Muscle layer of duodenum (tissue), 2 donors: ENCODE measurements at regions not wholly inside any gene's neighbourhood (a gene's known extent, or its start where the extent isn't known, plus 50 kb on each side); places are given as distances from the start of the nearest gene placed in this dataset.
"Not testable (repeated sequence)": the region's sequence is repeated elsewhere in the genome, so short reads cannot be mapped to it uniquely, and the experiment has no call there.

ENCODE experiments used
- H3K27ac ChIP-seq: one replicate; pipeline ENCODE4 v1.7.0; 2013; ENCODE audit warnings: mild to moderate bottlenecking, low read length
- H3K27me3 ChIP-seq: one replicate; pipeline ENCODE4 v1.7.0; 2013; ENCODE audit warnings: low read depth, mild to moderate bottlenecking, control low read depth, low read length
- H3K36me3 ChIP-seq, 2 donors: one replicate each; pipeline ENCODE4 v1.7.0; 2013; ENCODE audit warnings: low read length in 2 of 2, control low read depth in 1 of 2, mild to moderate bottlenecking in 1 of 2; ENCODE audit not compliant: insufficient read depth in 2 of 2, control insufficient read depth in 1 of 2
- H3K4me1 ChIP-seq, 2 donors: one replicate each; pipeline ENCODE4 v1.7.0; 2013; ENCODE audit warnings: low read length in 2 of 2, mild to moderate bottlenecking in 2 of 2, control low read depth in 1 of 2, moderate library complexity in 1 of 2; ENCODE audit not compliant: insufficient read depth in 2 of 2, control insufficient read depth in 1 of 2
- H3K4me3 ChIP-seq, 2 donors: one replicate each; pipeline ENCODE4 v1.7.0; 2013; ENCODE audit warnings: low read length in 2 of 2, low read depth in 1 of 2, mild to moderate bottlenecking in 1 of 2
- H3K9me3 ChIP-seq, 2 donors: one replicate each; pipeline ENCODE4 v1.7.0; 2013; ENCODE audit warnings: low read length in 2 of 2, control low read depth in 1 of 2, mild to moderate bottlenecking in 1 of 2; ENCODE audit not compliant: control insufficient read depth in 1 of 2
- donor health status: healthy.

DNA sequence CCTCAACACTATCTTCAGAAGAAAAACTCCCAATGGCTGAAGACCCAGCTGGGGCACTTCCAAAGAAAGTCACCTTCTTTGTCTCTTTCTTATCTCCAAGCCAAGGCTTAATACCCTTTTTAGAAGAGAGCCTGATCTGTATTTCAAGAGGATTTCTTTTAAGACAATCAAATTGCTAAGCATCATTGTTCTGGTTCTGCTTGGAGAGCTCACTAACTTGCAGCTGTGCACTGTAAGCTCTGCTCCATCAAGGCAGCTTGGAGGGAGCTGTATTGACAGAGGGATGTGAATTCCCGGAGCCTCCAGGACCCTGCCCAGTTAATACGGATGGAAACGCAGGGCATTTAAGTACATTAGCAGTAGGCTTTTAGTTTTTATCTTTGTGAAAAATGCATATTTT, 253.1 kb downstream of the TDRD15 start:
- Histone ChIP-seq H3K9me3 (no peaks in the 10 kb centered on the region), H3K27ac (no peak overlapping the region), H3K27me3 (no peaks in the 10 kb centered on the region), H3K4me3 (no peak overlapping the region), H3K4me1 (no peaks in the 10 kb centered on the region), H3K36me3 (no peaks in the 10 kb centered on the region)

DNA sequence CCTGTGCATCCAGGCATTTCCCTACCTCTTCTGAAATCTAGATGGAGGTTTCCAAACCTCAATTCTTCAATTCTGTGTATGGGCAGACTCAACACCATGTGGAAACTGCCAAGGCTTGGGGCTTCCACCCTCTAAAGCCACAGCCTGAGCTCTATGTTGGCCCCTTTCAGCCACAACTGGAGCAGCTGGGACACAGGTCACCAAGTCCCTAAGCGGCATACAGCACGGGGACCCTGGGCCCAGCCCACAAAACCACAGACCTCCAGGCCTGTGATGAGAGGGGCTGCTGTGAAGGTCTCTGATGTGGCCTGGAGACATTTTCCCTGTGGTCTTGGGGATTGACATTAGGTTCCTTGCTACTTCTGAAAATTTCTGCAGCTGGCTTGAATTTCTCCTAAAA, 255.4 kb downstream of the TDRD15 start:
- Histone ChIP-seq H3K4me3 (no peak overlapping the region), H3K4me1 (no peaks in the 10 kb centered on the region), H3K27ac (no peak overlapping the region), H3K36me3 (no peaks in the 10 kb centered on the region), H3K9me3 (no peaks in the 10 kb centered on the region), H3K27me3 (no peaks in the 10 kb centered on the region)

DNA sequence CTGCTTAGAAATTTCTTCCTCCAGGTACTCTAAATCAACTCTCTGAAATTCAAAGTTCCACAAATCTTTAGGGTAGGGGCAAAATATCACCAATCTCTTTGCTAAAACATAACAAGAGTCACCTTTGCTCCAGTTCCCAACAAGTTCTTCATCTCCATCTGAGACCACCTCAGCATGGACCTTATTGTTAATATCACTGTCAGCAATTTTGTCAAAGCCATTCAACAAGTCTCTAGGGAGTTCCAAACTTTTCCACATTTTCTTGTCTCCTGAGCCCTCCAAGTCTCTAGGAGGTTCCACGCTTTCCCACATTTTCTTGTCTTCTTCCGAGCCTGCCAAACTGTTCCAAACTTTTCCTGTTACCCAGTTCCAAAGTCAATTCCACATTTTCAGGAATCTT, 255.9 kb downstream of the TDRD15 start:
- H3K4me1 ChIP-seq, H3K27me3 ChIP-seq, H3K9me3 ChIP-seq, H3K4me3 ChIP-seq, H3K36me3 ChIP-seq, H3K27ac ChIP-seq: not testable (repeated sequence)

DNA sequence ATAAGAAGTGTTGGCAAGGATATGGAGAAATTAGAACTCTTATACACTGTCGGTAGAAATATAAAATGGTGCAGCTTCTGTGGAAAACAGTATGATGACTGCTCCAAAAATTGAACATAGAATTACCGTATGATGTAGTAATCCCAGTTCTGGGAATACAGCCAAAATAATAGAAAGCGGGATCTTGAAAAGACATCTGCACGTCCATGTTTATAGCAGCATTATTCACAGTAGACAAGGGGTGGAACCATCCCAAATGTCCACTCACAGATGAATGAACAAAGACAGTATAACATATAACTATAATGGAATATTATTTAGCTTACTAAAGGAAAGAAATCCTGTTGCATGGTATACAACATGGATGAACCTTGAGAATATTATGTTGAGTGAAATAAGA, 257.7 kb downstream of the TDRD15 start:
- no peaks in the 10 kb centered on the region for H3K4me1 ChIP-seq
- H3K27ac ChIP-seq: no peak overlapping the region
- no peak overlapping the region for H3K4me3 ChIP-seq
- no peaks in the 10 kb centered on the region for H3K9me3 ChIP-seq
- H3K36me3 ChIP-seq: no peaks in the 10 kb centered on the region
- no peaks in the 10 kb centered on the region for H3K27me3 ChIP-seq

DNA sequence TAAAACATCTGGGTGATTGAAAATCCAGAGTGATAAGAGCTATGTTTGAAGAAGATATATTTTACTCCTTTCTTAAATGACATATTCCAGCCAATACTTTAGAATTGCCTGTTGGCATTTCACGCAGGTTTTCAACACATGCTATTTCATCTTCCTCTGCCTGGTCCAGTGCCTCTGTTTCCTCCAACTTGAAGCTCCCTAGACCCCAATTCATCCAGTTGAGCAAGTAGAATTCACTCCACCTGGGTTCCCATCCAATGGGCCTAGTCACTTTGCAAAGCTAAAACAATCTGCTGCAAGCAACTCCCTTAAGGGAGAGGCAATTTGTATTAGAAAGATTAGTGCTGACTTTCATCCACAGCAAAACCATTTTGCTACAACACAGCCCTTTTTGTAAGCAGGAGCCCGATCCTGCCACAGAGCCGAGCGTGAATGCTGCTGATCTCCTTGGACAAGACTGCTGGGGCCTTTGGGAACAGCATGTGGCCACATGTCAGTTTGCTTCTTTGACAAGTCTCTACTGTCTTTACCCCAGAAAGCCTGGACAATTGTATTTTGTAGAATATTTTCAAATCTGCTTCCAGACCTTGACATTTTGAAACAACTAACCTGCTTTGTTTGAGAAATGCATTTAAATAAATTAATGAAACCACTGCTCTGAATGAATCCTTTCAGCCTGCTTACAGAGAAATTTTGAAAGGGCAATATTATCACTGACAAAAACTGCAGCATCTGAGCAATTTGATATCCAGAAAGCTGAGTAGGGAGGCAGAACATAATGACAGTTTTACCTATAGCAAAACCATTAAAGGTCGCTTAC, 259.1 kb downstream of the TDRD15 start:
- Histone ChIP-seq H3K9me3 (no peaks in the 10 kb centered on the region), H3K36me3 (no peaks in the 10 kb centered on the region), H3K27me3 (no peaks in the 10 kb centered on the region), H3K4me1 (no peaks in the 10 kb centered on the region), H3K27ac (no peak overlapping the region), H3K4me3 (no peak overlapping the region)

DNA sequence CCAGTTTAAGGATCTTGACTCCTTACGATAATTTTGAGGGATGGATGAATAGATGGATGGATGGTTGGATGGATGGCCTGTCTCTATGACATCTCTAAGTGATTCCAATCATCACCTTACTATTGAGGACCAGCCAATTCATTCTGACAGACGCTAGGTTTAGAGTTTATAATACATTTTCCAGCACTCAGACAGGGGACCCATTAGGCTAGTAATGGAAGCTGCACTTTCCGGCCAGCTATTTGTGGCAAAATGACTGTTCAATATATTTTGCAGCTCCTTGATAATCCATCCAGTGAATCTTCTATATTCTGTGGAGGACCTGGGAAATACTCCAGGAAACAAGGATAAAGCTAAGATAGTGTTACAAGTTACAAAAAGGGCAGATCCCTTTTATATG, 262.9 kb downstream of the TDRD15 start:
- H3K4me3 ChIP-seq: no peak overlapping the region
- H3K4me1 ChIP-seq: no peaks in the 10 kb centered on the region
- H3K27ac ChIP-seq: no peak overlapping the region
- H3K27me3 ChIP-seq: no peaks in the 10 kb centered on the region
- H3K36me3 ChIP-seq: no peaks in the 10 kb centered on the region
- H3K9me3 ChIP-seq: no peaks in the 10 kb centered on the region

DNA sequence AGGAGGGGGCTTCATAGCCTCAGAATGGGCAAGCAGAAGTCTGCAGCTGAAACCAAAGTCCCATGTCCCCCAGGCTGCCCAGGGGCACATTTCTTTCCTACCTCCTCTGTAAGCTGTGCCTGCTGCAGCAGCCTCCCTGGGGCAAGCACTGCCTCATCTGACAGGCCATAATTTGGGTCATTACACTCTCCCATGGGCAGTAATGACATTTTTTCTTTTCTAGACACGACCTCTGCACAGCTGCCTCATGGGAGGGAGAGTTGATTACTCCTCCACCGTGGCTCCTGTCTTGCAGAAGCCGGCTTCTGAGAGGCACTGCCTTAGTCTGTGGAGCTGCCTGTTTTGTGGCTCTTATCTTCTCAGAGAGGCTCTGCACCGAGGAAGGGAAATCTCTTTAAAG, 268.9 kb downstream of the TDRD15 start:
- no peak overlapping the region for H3K4me3 ChIP-seq
- no peaks in the 10 kb centered on the region for H3K27me3 ChIP-seq
- H3K36me3 ChIP-seq: no peaks in the 10 kb centered on the region
- H3K4me1 ChIP-seq: no peaks in the 10 kb centered on the region
- no peaks in the 10 kb centered on the region for H3K9me3 ChIP-seq
- no peak overlapping the region for H3K27ac ChIP-seq

DNA sequence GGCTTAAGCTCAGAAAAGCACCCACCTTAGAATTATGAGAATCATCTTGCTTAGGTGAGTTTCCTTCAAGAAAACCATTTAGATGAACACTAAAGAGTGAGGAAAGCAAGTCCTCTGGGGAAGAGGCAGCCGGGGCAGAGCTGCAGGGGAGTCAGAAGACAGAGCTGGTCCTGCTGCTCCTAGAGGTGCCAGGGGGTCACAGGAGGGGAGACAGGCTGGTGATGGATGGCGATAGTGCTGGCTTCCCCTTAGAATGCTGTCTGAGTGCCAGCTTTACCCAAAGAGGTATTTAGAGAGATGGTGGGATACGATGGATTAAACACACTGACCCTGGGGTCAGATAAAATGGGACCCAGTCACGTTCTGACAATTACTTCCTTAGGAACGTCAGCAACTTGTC, 269.4 kb downstream of the TDRD15 start:
- Histone ChIP-seq H3K27me3 (no peaks in the 10 kb centered on the region), H3K4me3 (no peak overlapping the region), H3K36me3 (no peaks in the 10 kb centered on the region), H3K4me1 (no peaks in the 10 kb centered on the region), H3K27ac (no peak overlapping the region), H3K9me3 (no peaks in the 10 kb centered on the region)

DNA sequence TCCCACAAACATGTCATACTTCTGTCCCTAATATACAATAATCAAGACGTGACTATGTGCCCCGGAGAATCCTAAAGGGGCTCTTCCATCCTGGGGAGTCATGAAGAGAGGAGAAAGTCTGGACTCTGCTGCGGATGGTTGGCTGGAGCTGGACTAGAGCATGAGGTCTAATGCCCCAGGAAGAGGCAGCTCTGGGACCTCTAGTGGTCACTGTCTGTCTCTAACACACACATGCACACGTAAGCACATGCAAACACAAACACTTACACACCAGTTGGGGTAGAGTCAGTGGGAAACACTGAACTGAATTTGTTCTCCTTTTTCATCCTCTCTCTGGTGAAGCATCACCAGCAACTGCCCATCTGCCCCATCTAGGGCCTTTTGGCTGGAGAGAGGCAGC, 271.6 kb downstream of the TDRD15 start:
- H3K27me3 ChIP-seq: no peaks in the 10 kb centered on the region
- no peak overlapping the region for H3K4me3 ChIP-seq
- no peaks in the 10 kb centered on the region for H3K36me3 ChIP-seq
- no peaks in the 10 kb centered on the region for H3K9me3 ChIP-seq
- no peak overlapping the region for H3K27ac ChIP-seq
- H3K4me1 ChIP-seq: no peaks in the 10 kb centered on the region

DNA sequence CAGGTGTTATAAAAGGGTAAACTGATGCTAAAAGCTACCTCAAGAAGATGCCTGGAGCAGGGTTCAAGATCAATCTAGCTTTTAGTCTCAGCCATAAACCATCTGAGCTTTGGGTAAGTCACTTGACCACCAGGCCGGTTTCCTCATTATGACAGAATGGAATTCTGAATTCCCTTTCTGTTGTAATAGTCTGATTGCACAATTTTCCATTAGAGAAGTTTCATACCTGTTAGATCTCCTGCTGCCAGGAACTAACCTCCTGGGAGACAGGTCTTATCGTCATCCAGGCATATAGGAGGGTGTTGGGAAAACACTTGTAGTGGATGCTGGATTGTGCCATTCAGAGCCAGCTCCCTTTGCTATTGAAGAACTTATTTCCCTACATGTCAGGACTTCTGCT, 272.5 kb downstream of the TDRD15 start:
- Histone ChIP-seq H3K27me3 (no peaks in the 10 kb centered on the region), H3K36me3 (no peaks in the 10 kb centered on the region), H3K27ac (no peak overlapping the region), H3K4me1 (no peaks in the 10 kb centered on the region), H3K4me3 (no peak overlapping the region), H3K9me3 (no peaks in the 10 kb centered on the region)

DNA sequence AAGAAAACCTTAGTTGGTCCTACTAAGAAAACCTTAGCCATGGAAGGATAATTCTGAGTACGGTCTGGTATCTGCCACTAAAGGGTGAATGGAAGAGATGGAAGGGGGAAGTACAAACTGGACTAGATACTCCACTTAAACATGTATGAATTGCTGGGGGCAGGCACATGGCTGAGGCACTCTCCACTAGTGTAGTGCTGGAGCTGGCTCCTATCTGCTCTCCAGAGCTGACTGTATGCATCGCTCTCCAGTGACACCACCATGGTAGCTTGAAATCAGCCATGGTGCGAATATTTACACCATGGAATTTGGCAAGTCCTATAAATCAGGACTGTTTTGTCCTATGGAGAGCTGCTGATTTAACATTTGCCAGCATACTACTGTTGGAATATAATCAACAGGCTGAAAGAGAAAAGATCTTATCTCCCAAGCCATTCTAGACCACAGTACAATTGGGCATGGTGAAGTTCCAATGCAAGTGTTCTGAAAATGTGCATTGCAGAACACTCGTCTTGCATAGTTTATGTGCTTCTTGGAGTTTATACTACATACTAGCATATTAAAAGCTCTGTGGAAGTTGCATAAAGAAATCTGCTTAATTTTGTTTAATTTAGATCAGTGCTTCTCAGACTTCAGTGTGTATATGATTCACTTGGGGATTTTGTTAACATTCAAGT, 277.4 kb downstream of the TDRD15 start:
- Histone ChIP-seq H3K4me1 (no peaks in the 10 kb centered on the region), H3K27me3 (no peaks in the 10 kb centered on the region), H3K36me3 (no peaks in the 10 kb centered on the region), H3K27ac (no peak overlapping the region), H3K9me3 (no peaks in the 10 kb centered on the region), H3K4me3 (no peak overlapping the region)

DNA sequence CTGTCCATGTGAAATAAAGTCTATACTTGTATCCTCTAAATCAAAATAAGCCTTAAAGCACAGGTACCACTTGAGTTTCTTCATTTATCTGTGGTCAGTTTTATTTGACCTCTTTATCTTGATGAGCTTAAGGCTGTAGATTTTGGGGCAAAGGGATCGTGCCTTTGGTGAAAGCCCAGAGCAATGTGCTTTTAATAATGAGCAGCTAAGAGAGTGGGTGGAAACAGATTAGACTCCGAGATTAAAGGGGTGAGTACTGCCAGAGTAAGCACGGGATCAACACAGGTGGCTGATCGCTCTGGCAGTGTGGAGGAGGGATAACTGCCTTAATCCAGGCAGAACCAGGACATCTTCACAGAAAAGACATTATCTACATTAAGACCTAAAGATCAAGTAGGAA, 280.4 kb downstream of the TDRD15 start:
- Histone ChIP-seq H3K27me3 (no peaks in the 10 kb centered on the region), H3K9me3 (no peaks in the 10 kb centered on the region), H3K4me3 (no peak overlapping the region), H3K4me1 (no peaks in the 10 kb centered on the region), H3K27ac (no peak overlapping the region), H3K36me3 (no peaks in the 10 kb centered on the region)
